GM04504 (cell line): ENCODE measurements at regions not wholly inside any gene's neighbourhood (a gene's known extent, or its start where the extent isn't known, plus 50 kb on each side); places are given as distances from the start of the nearest gene placed in this dataset.

Source experiments
- DNase-seq: peaks from one replicate; pipeline ENCODE4 v3.0.0-alpha.2; 2012; ENCODE audit warnings: low read depth

DNA sequence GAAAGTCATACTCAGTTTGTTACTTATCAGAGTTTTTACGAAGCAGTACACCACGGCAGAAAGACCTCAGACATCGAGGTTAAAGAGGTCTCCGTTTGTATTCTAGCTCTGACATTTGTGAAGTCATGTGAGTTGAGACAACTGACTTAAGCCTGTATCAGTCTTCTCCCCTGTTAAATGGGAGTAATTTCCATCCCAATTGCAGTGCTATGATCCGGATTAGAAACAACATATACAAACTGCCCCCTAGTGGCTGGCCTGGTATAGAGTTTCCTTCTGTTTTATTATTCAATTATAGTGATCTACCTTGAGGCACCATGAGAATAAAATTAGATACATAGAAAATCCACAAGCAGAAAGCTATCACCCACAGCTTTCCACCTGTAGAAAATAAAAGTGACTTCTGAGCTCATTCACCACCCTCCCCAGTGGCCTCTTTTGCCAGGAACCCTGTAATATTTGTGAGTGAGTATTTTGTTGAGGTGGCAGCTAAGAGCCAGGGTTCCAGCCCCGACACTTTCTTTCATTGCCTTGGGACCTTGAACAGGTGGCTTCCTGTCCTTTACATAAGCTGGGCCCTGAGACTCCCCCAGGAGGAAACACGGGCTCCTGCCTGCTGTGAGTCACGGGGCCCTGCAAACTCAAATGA, 607.2 kb upstream of the MGMT start:
- no peak for DNase-seq

DNA sequence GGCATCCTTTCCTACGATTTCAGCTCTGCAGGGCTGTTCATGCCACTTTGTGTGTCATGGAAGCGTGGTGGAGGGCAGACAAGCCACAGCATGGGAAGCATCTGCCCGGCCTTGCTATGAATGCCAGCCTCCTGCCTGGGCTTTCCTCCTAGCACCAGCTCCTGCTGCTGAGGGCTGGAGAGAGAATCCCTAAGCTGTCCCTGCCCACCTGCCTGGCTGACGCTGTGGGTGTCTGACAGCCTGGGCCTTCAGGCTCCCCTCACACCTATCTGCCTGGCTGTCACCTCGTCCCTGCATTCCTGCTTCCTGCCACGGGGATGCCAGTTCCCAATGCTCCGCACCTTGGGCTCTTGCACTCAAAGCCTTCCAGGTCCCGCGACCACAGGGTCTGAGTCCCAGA, 606.5 kb upstream of the MGMT start:
- DNase-seq, result no peak

DNA sequence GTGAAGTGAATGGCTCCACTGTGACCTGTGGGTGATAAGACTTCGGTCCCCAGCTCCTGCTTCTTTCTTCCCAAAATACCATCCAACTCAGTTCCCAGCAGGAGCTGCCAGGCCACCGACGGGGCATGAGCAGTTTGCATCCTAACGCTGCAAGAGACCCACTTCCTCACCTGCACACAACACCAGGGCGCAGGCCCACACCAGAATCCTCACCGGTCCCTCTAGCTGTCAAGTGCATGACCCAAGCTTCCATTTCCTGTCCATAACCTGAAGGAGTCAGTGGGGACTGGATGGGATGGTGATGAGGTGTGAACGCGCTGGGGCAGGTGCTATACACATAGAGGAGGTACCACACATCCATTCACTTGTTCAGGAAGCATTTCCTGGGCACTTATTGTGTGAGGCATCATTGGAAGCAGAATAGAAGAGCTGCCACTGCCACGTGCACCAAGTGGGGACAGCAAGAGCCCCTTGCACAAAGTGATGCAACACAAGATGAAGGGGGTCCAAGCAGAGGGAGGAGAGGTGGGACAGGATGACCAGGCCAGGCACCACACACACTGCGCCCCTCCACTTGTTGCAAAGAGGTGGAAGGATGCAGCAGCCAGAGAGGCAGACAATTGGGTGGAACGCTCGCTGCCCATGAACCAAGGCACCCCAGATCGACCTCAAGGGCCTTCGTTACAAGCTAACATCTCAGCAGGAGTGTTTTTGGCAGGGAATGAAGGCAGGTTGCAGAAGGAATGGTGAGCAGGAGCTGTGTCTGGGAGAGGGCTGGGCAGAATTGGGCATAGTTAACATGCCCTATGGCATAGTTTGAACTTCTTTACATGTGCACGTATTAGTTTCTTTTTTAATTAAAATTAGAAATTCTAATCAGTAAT, 605.8 kb upstream of the MGMT start:
- no peak for DNase-seq

GRCh38 chr10:128863411-128863810, 603.6 kb upstream of the MGMT start:
- DNase-seq, result no peak

- no peak for DNase-seq
Observed at GRCh38 chr10:128863823-128864405, 603.1 kb upstream of the MGMT start.

DNA sequence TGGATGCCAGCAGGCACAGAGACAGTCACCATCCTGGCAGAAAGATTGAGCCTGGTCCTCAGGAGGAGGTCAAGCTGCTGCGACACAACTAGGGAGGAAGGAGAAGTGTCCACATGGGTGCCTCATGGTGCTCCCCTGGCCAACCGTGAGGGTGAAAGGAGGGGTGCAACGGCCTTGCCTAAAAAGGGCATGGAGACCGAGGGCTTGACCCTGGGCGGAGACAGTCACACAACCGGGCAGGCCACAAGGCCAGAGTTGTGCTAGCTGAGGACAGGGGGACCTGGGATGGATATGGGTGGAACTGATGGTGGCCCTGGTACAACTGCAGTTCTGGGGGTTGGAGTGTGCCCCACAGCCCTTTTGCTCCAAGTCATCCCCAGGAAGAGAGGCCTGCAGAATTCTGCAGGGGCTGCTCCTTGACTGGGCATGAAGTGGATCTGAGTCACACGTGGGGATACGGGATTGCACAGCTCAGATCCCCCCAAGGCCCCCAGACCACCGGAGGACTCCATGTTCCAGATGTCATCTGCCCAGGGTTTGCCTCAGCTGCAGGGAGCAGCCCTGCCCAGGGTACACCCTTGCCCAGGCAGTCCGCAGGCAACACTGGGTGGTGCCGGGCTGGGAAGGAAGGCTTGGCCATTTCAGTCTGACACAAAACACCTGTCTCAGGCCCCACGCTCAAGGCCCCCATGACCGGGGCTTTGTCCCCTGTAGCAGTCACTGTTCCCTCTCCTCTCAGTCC, 602.3 kb upstream of the MGMT start:
- no peak for DNase-seq

DNA sequence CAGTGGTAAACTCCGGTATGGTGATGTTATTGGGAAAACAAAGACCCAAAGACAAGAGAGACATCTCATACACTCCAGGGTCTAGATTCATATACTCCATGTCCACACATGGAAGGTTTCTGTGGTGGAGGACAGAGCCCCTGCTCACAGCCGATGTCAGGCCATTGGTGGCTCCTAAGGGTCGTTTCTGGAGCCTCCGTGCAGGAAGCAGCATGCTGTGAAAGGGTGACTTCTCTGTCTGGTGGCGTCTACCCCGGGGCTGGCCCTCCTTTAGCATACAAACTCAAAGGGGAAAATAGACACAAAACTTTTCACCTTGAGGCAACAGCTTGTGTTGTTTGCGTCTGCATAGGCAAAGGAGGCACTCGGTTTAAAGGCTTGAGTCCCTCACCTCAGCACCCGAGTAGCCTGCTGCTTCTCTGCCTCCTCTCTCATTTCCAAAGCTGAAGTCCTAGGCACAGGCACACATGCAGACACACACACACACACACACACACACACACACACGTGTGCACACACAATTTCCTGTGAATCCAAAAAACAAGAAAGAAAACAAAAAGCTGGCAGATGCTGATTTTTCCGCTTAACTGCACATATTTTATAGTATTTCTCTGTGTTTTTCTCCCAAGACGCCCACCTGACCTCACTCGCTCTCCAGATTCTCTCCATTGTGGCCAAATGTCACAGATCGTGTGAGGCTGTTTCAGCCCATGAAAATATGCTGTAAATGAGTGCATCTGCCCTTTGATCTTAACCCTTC, 601.4 kb upstream of the MGMT start:
- DNase-seq, result no peak

DNA sequence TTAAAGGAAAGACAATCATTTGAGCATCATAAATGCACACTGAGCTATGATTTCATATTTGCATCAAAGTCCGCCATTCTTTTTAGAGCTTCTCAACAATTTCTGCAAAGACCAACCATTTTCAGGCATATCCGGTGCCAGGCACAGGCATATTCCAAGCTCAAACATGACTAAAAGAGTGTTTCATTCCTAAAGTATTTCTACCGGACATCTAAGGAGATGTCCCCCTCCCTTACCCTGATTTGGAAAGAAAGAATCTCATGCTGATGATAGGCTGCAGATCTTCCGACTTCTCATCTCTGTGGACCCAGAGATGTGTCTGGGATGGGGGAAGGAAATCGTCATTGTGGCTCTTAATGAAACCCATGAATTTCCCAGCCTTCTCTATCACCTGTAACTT, 600.5 kb upstream of the MGMT start:
- no peak for DNase-seq

GRCh38 chr10:128867210-128867609, 599.8 kb upstream of the MGMT start:
- DNase-seq, result no peak

- DNase-seq, result no peak
Observed at GRCh38 chr10:128867819-128868218, 599.2 kb upstream of the MGMT start.

GRCh38 chr10:128868481-128868880, 598.6 kb upstream of the MGMT start:
- no peak for DNase-seq

DNA sequence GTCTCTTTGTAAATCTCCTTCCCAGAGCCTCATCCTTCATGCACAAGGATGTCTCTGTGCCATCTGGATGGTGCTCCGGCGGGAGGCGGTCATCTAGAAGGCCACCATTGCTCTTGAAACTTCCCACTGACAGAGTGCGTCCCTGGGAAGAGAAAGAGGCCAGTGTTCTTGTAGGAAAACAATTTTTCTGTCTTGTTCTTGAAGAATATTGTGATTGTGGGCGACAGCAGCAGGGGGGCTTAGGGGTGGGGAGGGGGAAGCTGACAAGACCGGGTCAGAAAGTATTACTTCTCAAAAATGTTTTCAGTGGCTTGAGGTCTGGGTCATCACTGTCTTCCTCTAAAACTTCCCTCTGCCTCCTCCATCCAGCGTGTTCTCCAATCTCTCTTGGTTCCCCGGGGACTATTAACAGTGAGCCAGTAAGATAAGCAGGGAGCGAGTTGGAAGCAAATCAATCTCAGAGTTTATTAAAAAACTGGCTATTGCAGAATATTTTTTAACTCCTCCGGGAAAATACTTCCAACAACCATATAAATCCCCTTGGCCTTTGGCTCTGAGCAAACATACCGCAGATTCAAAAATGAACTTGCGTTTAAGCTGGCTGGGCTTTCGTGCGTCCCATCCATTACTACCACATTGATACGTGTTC, 597.8 kb upstream of the MGMT start:
- DNase-seq, result no peak

GRCh38 chr10:128870830-128871597, 596.0 kb upstream of the MGMT start:
- DNase-seq, result no peak

GRCh38 chr10:128871671-128872231, 595.3 kb upstream of the MGMT start:
- DNase-seq, result no peak

DNA sequence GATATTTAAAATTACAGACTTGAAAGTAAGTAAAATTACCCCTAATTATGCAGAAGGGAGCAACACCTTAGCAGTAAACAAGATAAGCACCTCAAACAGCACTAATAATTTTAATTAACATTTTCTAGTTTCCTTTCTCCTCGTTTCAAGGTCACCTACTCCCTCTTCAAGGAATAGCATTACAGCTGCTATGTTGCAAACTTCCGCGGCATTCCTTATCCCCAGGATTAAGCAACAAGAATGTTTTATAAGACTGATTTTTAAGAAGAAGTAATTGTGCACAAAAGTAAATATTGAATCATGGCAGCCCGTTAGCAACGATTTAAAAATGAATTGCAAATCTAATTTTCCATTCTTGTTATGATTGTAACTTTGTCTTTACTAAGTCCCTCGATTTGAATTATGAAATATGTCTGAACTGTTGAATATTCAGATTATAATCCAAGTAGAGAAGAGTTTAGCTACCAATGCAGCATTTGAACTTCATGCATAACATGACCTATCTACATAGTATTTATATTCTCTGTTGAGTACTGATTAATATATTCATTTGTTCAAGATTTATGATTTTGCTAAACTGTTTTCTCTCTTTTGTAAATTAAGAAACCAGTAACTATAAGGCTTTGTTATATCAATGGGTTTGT, 593.5 kb upstream of the MGMT start:
- DNase-seq, result no peak

DNA sequence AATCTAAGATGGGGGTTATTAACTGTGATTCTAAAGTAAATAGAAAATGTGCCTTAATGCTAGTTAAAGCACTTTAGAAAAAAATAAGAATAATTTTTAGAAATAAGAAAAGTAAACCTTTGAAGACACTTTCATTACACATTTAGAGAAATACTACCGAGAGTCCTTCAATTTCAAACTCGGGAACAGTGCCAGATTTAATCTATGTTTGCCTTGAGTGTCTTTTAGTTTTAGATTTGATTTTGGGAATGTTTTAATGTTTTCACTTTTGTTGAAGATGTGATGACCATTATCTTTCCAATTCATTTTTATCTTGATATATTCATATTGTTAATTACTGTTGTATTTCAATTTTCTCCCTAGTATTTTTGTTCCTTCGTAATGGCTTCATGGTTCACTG, 592.7 kb upstream of the MGMT start:
- no peak for DNase-seq

GRCh38 chr10:128875030-128875744, 591.9 kb upstream of the MGMT start:
- DNase-seq, result no peak

- DNase-seq, result peak; percentile 43
Observed at GRCh38 chr10:128875956-128876736, 590.9 kb upstream of the MGMT start.
